Neural cell (in vitro differentiated cells): ENCODE measurements at regions not wholly inside any gene's neighbourhood (a gene's known extent, or its start where the extent isn't known, plus 50 kb on each side); places are given as distances from the start of the nearest gene placed in this dataset.
"Not testable (repeated sequence)": the region's sequence is repeated elsewhere in the genome, so short reads cannot be mapped to it uniquely, and the experiment has no call there.

Experiments
- CTCF ChIP-seq: fragments of 450-650 bp; IDR thresholded peaks from 2 replicates; pipeline ENCODE4 v1.5.1; 2014; ENCODE audit warnings: antibody characterized with exemption, mild to moderate bottlenecking, moderate library complexity; ENCODE audit not compliant: poor library complexity, severe bottlenecking
- EP300 ChIP-seq: fragments of 450-650 bp; conservative IDR thresholded peaks from 2 replicates; pipeline ENCODE4 v1.6.1; 2014; ENCODE audit warnings: antibody characterized with exemption, mild to moderate bottlenecking, moderate library complexity; ENCODE audit not compliant: poor library complexity, severe bottlenecking
- EZH2 ChIP-seq: fragments of 200-600, 300-800 bp; shearing (Covaris generic), sonication (generic); IDR thresholded peaks from 2 replicates; pipeline ENCODE4 v1.6.1; 2014; ENCODE audit warnings: antibody characterized with exemption, low read length, borderline replicate concordance, mild to moderate bottlenecking; ENCODE audit not compliant: insufficient read depth, poor library complexity, severe bottlenecking
- MXI1 ChIP-seq: fragments of 450-650 bp; conservative IDR thresholded peaks from 2 replicates; pipeline ENCODE4 v1.6.1; 2014; ENCODE audit warnings: antibody characterized with exemption, mild to moderate bottlenecking; ENCODE audit not compliant: poor library complexity, severe bottlenecking
- POLR2AphosphoS5 ChIP-seq: IDR thresholded peaks from 2 replicates; pipeline ENCODE4 v1.6.1; 2012
- RAD21 ChIP-seq: fragments of 450-650 bp; conservative IDR thresholded peaks from 2 replicates; pipeline ENCODE4 v1.6.1; 2014; ENCODE audit warnings: antibody characterized with exemption, mild to moderate bottlenecking, moderate library complexity
- SMC3 ChIP-seq: fragments of 450-650 bp; conservative IDR thresholded peaks from 2 replicates; pipeline ENCODE4 v1.6.1; 2014; ENCODE audit warnings: antibody characterized with exemption, mild to moderate bottlenecking, moderate library complexity; ENCODE audit not compliant: poor library complexity
- TAF1 ChIP-seq: IDR thresholded peaks from 2 replicates; pipeline ENCODE4 v1.6.1; 2012; ENCODE audit warnings: low read depth

GRCh38 chr2:195125889-195126288, 531.1 kb upstream of the SLC39A10 start:
- not testable (repeated sequence) for TF ChIP-seq EZH2, CTCF, RAD21, SMC3, MXI1, TAF1, EP300, POLR2AphosphoS5
